ENCODE measurements at regions not wholly inside any gene's neighbourhood (a gene's known extent, or its start where the extent isn't known, plus 50 kb on each side); places are given as distances from the start of the nearest gene placed in this dataset.

- no peak for DNase-seq (ENCODE audit: low read depth in 2 of 2)
Measured at GRCh38 chr2:37865640-37866039, 59.4 kb upstream of the RMDN2 start.

- DNase-seq (ENCODE audit: low read depth in 2 of 2), result no peak
Measured at GRCh38 chr2:37866171-37866934, 58.7 kb upstream of the RMDN2 start.

GRCh38 chr2:37867166-37867565 is 57.9 kb upstream of the RMDN2 start:
- no peak for DNase-seq (ENCODE audit: low read depth in 2 of 2)

- DNase-seq (ENCODE audit: low read depth in 2 of 2), result no peak
Measured at GRCh38 chr2:37868866-37869265, 56.2 kb upstream of the RMDN2 start.

- DNase-seq (ENCODE audit: low read depth in 2 of 2), result no peak
Measured at GRCh38 chr2:37869304-37869703, 55.8 kb upstream of the RMDN2 start.

- DNase-seq (ENCODE audit: low read depth in 2 of 2), result no peak
Measured at GRCh38 chr2:37869771-37870170, 55.3 kb upstream of the RMDN2 start.

GRCh38 chr2:37870829-37871228 is 54.3 kb upstream of the RMDN2 start:
- no peak for DNase-seq (ENCODE audit: low read depth in 2 of 2)

- no peak for DNase-seq (ENCODE audit: low read depth in 2 of 2)
Measured at GRCh38 chr2:37871456-37872191, 53.5 kb upstream of the RMDN2 start.

- no peak for DNase-seq (ENCODE audit: low read depth in 2 of 2)
Measured at GRCh38 chr2:37872192-37872750, 52.8 kb upstream of the RMDN2 start.

- DNase-seq (ENCODE audit: low read depth in 2 of 2), result no peak
Measured at GRCh38 chr2:37873229-37873628, 51.9 kb upstream of the RMDN2 start.

GRCh38 chr2:37873749-37874330 is 51.2 kb upstream of the RMDN2 start:
- DNase-seq (ENCODE audit: low read depth in 2 of 2), result no peak

GRCh38 chr2:37874470-37874869 is 50.6 kb upstream of the RMDN2 start:
- no peak for DNase-seq (ENCODE audit: low read depth in 2 of 2)
